HepG2 (cell line): ENCODE measurements at regions not wholly inside any gene's neighbourhood (a gene's known extent, or its start where the extent isn't known, plus 50 kb on each side); places are given as distances from the start of the nearest gene placed in this dataset.

ENCODE experiments used
- CTCF ChIP-seq: sonication (generic); formaldehyde crosslinking; IDR thresholded peaks from 2 replicates; pipeline ENCODE4 v1.5.0; 2020; ENCODE audit warnings: mild to moderate bottlenecking, missing genetic modification reagents, moderate library complexity
- HDAC2 ChIP-seq: sonication (generic); formaldehyde crosslinking; IDR thresholded peaks from 2 replicates; pipeline ENCODE4 v1.4.0; 2020; ENCODE audit warnings: missing genetic modification reagents

DNA sequence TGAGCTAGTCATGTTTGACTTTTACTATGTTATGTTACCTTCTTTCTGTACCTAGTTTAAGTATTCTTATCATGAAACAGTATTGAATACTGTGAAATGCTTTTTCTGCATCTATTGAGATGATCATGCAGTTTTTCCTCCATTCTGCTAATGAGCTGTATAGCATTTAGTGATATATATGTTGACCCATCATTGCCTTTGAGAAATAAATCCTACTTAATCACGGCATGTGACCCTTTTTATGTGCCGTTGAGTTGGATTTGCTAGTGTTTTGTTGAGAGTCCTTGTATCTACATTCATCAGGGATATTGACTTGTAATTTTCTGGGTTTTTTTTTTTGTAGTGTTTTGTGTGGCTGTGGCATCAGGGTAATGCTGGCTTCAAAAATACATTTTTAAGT lies 537.7 kb upstream of the AADAT start:
- TF ChIP-seq HDAC2, result no peak
- no peak for TF ChIP-seq CTCF (CRISPR knock-in tag)
